ENCODE measurements at regions not wholly inside any gene's neighbourhood (a gene's known extent, or its start where the extent isn't known, plus 50 kb on each side); places are given as distances from the start of the nearest gene placed in this dataset.

DNA sequence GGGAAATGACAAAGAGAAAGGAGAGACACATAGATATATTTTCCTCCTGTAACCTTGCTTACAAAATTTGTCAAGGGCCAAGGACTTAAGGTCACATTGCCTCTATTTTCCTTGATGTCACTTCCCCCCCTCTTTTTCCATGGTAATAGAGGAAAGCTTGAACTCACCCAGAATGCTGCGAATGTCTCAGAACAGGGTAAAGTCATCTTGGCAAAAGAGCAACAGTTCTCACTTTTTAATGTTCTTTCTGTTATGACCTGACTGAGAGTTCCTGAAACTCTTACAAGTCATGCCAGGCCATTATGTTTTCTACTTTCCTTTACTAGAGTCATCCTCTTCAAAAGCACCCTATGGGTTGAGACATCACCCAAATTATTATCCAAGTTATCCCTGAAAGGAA is 50.7 kb upstream of the PRDM5 start:
- no peaks in the 10 kb centered on the region for H3K4me1 ChIP-seq (ENCODE audit: control insufficient read depth, insufficient read depth, low read length)
- no peak overlapping the region for H4K91ac ChIP-seq (ENCODE audit: insufficient read depth, low read depth, low read length)
- no peak overlapping the region for H3K4me3 ChIP-seq (ENCODE audit: insufficient read depth, low read depth, low read length)
- intact Hi-C loops (cut with micrococcal nuclease) (no loop called here), dilution Hi-C loops (cut with HindIII; ENCODE audit: low sequenced_read_pairs, unreplicated experiment) (no loop called here), in situ Hi-C loops (cut with MboI; ENCODE audit: low sequenced_read_pairs) (no loop called here)
- no peak overlapping the region for H3K9ac ChIP-seq (ENCODE audit: low read depth, low read length)
- no peak for ATAC-seq (ENCODE audit: low read depth)
- DNase-seq, result no peak
- H2AK9ac ChIP-seq (replicated peaks; ENCODE audit: low read depth, low read length, poor library complexity), result no peak overlapping the region
- H3K14ac ChIP-seq (replicated peaks; ENCODE audit: low read depth, low read length), result no peak overlapping the region
- H3K18ac ChIP-seq (ENCODE audit: low read depth, low read length), result no peak overlapping the region
- no peak overlapping the region for H3K4ac ChIP-seq (ENCODE audit: low read depth, low read length)
- no peaks in the 10 kb centered on the region for H3K79me1 ChIP-seq (ENCODE audit: low read depth in 1 of 2, low read length in 2 of 2)
- no peak overlapping the region for H2AK5ac ChIP-seq (ENCODE audit: low read depth, low read length)
- ChIA-PET CTCF (no interaction called here), POLR2A (ENCODE audit: unreplicated experiment) (no interaction called here)
- no peak overlapping the region for H2BK120ac ChIP-seq (ENCODE audit: low read depth, low read length)
- H3K56ac ChIP-seq (ENCODE audit: extremely low read depth, insufficient read depth, low read length), result no peak overlapping the region
- WGBS, 2 experiments (ENCODE audit: extremely low coverage in 2 of 2, insufficient read length in 1 of 2), result no CpG with 5 or more reads among the region's 1 CpG
- no peak overlapping the region for H3K4me2 ChIP-seq (ENCODE audit: low read depth, low read length)
- no peaks in the 10 kb centered on the region for H3K36me3 ChIP-seq (ENCODE audit: control insufficient read depth, insufficient read depth, low read length)
- no peak overlapping the region for H2BK15ac ChIP-seq (ENCODE audit: low read depth, low read length)
- H3K27me3 ChIP-seq (ENCODE audit: control insufficient read depth, insufficient read depth, low read length), result no peaks in the 10 kb centered on the region
- no peaks in the 10 kb centered on the region for H3K9me3 ChIP-seq (ENCODE audit: control insufficient read depth, insufficient read depth, low read length)
- no peak overlapping the region for H2BK20ac ChIP-seq (ENCODE audit: low read depth, low read length)
- TF ChIP-seq POLR2A (IDR thresholded peaks at IDR 0.05; ENCODE audit: low read depth, low read length) (no peak), MAZ (IDR thresholded peaks at IDR 0.05; ENCODE audit: borderline replicate concordance, low read depth, low read length) (no peak), RFX5 (IDR thresholded peaks at IDR 0.05; ENCODE audit: low read depth, low read length) (no peak), MAFK (IDR thresholded peaks at IDR 0.05; ENCODE audit: low read depth, low read length) (no peak)
- TF ChIP-seq, protein P1, sequence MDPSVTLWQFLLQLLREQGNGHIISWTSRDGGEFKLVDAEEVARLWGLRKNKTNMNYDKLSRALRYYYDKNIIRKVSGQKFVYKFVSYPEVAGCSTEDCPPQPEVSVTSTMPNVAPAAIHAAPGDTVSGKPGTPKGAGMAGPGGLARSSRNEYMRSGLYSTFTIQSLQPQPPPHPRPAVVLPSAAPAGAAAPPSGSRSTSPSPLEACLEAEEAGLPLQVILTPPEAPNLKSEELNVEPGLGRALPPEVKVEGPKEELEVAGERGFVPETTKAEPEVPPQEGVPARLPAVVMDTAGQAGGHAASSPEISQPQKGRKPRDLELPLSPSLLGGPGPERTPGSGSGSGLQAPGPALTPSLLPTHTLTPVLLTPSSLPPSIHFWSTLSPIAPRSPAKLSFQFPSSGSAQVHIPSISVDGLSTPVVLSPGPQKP (IDR thresholded peaks at IDR 0.05; ENCODE audit: borderline replicate concordance, low read depth, low read length), result no peak
- H3K9me1 ChIP-seq (ENCODE audit: insufficient read depth, low read length), result no peaks in the 10 kb centered on the region
- H4K8ac ChIP-seq (ENCODE audit: low read depth in 2 of 2, low read length in 2 of 2), result no peak overlapping the region
- no peaks in the 10 kb centered on the region for H4K20me1 ChIP-seq (ENCODE audit: insufficient read depth, low read length)
- no peak overlapping the region for H3K23ac ChIP-seq (ENCODE audit: low read depth, low read length)
- no peak overlapping the region for H3K27ac ChIP-seq (ENCODE audit: insufficient read depth, low read length)
- no peak overlapping the region for H4K5ac ChIP-seq (ENCODE audit: low read depth, low read length)
- H2AFZ ChIP-seq (replicated peaks; ENCODE audit: low read length, poor library complexity), result no peak overlapping the region
- no TSS peak for BruUV-seq (replicated peaks)
- H2BK5ac ChIP-seq (ENCODE audit: low read depth, low read length, poor library complexity, severe bottlenecking), result no peak overlapping the region
